Small intestine (tissue), 7 donors: ENCODE measurements at regions not wholly inside any gene's neighbourhood (a gene's known extent, or its start where the extent isn't known, plus 50 kb on each side); places are given as distances from the start of the nearest gene placed in this dataset.

Experiments
- DNase-seq, 2 donors: peaks; one replicate each; pipeline versions ENCODE4 v3.0.0 to v3.0.0-alpha.2; 2013
- FAIRE-seq: peaks from 2 replicates; lab custom pipeline; 2012; peaks lifted over from hg19 to GRCh38; lab: Jason Lieb, UNC
- H3K27ac ChIP-seq, 3 donors: one replicate each; pipeline ENCODE4 v1.5.1; 2013; ENCODE audit warnings: low read length in 2 of 3, mild to moderate bottlenecking in 2 of 3, control low read depth in 1 of 3, inconsistent platforms in 1 of 3, low read depth in 1 of 3, moderate library complexity in 1 of 3
- H3K27me3 ChIP-seq, 3 donors: one replicate each; pipeline ENCODE4 v1.6.1; 2013; ENCODE audit warnings: low read length in 3 of 3, inconsistent platforms in 1 of 3; ENCODE audit not compliant: control insufficient read depth in 3 of 3, insufficient read depth in 3 of 3
- H3K36me3 ChIP-seq, 3 donors: one replicate each; pipeline ENCODE4 v1.6.1; 2013; ENCODE audit warnings: low read length in 3 of 3, inconsistent platforms in 1 of 3, low read depth in 1 of 3, mild to moderate bottlenecking in 1 of 3, moderate library complexity in 1 of 3; ENCODE audit not compliant: control insufficient read depth in 3 of 3, insufficient read depth in 2 of 3
- H3K4me1 ChIP-seq, 3 donors: one replicate each; pipeline ENCODE4 v1.6.1; 2013; ENCODE audit warnings: low read length in 2 of 3, inconsistent platforms in 1 of 3, low read depth in 1 of 3, mild to moderate bottlenecking in 1 of 3, moderate library complexity in 1 of 3; ENCODE audit not compliant: control insufficient read depth in 3 of 3, insufficient read depth in 2 of 3
- H3K4me3 ChIP-seq, 3 donors: one replicate each; pipeline ENCODE4 v1.5.1; 2013; ENCODE audit warnings: low read length in 3 of 3, control low read depth in 1 of 3, inconsistent platforms in 1 of 3, low read depth in 1 of 3, mild to moderate bottlenecking in 1 of 3, moderate library complexity in 1 of 3
- H3K9me3 ChIP-seq, 2 donors: one replicate each; pipeline ENCODE4 v1.6.1; 2013; ENCODE audit warnings: low read depth in 1 of 2, low read length in 1 of 2; ENCODE audit not compliant: control insufficient read depth in 2 of 2, insufficient read depth in 1 of 2
- WGBS, 3 donors: extraction: QIAGEN DNeasy Blood & Tissue Kit; methylation state at CpG; one replicate each; pipeline ENCODE4 v1.1.7; 2013; 5-methylcytosine and 5-hydroxymethylcytosine counted together
- donor health status: healthy with polysubstance abuse.
- donor health status: control.
- donor health status: control.
- donor health status: Bipolar disorder and iron deficiency.
- donor health status: healthy.

GRCh38 chr2:2520401-2520811 is 189.3 kb upstream of the MYT1L start:
- Histone ChIP-seq H3K4me1 (no peaks in the 10 kb centered on the region), H3K9me3 (no peaks in the 10 kb centered on the region), H3K27me3 (no peaks in the 10 kb centered on the region), H3K27ac (no peak overlapping the region), H3K4me3 (no peak overlapping the region), H3K36me3 (no peaks in the 10 kb centered on the region)
- 73 to 81% (median 76%) methylated on average over 10 of the region's 10 CpGs for WGBS, 3 donors
- FAIRE-seq, result no peak
- no peak for DNase-seq

GRCh38 chr2:2519381-2519780 is 188.3 kb upstream of the MYT1L start:
- WGBS, 3 donors, result 33 to 64% (median 50%) methylated on average over 1 of the region's 1 CpG
- no peak overlapping the region for H3K27ac ChIP-seq
- DNase-seq (no peak), FAIRE-seq (no peak)
- H3K9me3 ChIP-seq, result no peaks in the 10 kb centered on the region
- no peaks in the 10 kb centered on the region for H3K27me3 ChIP-seq
- H3K4me1 ChIP-seq, result no peaks in the 10 kb centered on the region
- H3K36me3 ChIP-seq, result no peaks in the 10 kb centered on the region
- H3K4me3 ChIP-seq, result no peak overlapping the region

- FAIRE-seq (no peak), DNase-seq (no peak)
- Histone ChIP-seq H3K27me3 (no peaks in the 10 kb centered on the region), H3K9me3 (no peaks in the 10 kb centered on the region), H3K36me3 (no peaks in the 10 kb centered on the region), H3K27ac (no peak overlapping the region), H3K4me3 (no peak overlapping the region), H3K4me1 (no peaks in the 10 kb centered on the region)
- 75 to 78% (median 75%) methylated on average over 2 of the region's 2 CpGs for WGBS, 3 donors
Measured at GRCh38 chr2:2517399-2517798, 186.3 kb upstream of the MYT1L start.

GRCh38 chr2:2516386-2516785 is 185.3 kb upstream of the MYT1L start:
- no peak overlapping the region for H3K27ac ChIP-seq
- H3K27me3 ChIP-seq, result peaks cover 0 to 3% (median 0%) of the 10 kb centered on the region in 3 donors
- no peaks in the 10 kb centered on the region for H3K36me3 ChIP-seq
- H3K4me1 ChIP-seq, result no peaks in the 10 kb centered on the region
- DNase-seq (no peak), FAIRE-seq (no peak)
- WGBS, 3 donors, result 84 to 92% (median 87%) methylated on average over 14 of the region's 14 CpGs
- no peak overlapping the region for H3K4me3 ChIP-seq
- H3K9me3 ChIP-seq, result no peaks in the 10 kb centered on the region

- no peaks in the 10 kb centered on the region for H3K36me3 ChIP-seq
- H3K27me3 ChIP-seq, result peaks cover 0 to 3% (median 0%) of the 10 kb centered on the region in 3 donors
- H3K27ac ChIP-seq, result no peak overlapping the region
- WGBS, 3 donors, result 71 to 82% (median 76%) methylated on average over 10 of the region's 10 CpGs
- H3K4me1 ChIP-seq, result no peaks in the 10 kb centered on the region
- no peak overlapping the region for H3K4me3 ChIP-seq
- no peak for FAIRE-seq
- H3K9me3 ChIP-seq, result no peaks in the 10 kb centered on the region
- no peak for DNase-seq
Measured at GRCh38 chr2:2512931-2513330, 181.9 kb upstream of the MYT1L start.

GRCh38 chr2:2507417-2507997 is 176.4 kb upstream of the MYT1L start:
- 76 to 83% (median 82%) methylated on average over 20 of the region's 20 CpGs for WGBS, 3 donors
- FAIRE-seq, result no peak
- no peak for DNase-seq
- Histone ChIP-seq H3K4me3 (no peak overlapping the region), H3K4me1 (no peaks in the 10 kb centered on the region), H3K36me3 (no peaks in the 10 kb centered on the region), H3K27me3 (peaks cover 0 to 3% (median 0%) of the 10 kb centered on the region in 3 donors), H3K27ac (no peak overlapping the region), H3K9me3 (peaks cover 0 to 19% of the 10 kb centered on the region in 2 donors)

- Histone ChIP-seq H3K4me3 (no peak overlapping the region), H3K27me3 (no peaks in the 10 kb centered on the region), H3K9me3 (peaks cover 0 to 19% of the 10 kb centered on the region in 2 donors), H3K4me1 (no peaks in the 10 kb centered on the region), H3K27ac (no peak overlapping the region), H3K36me3 (no peaks in the 10 kb centered on the region)
- DNase-seq (no peak), FAIRE-seq (no peak)
- WGBS, 3 donors, result 86 to 91% (median 90%) methylated on average over 6 of the region's 6 CpGs
Measured at GRCh38 chr2:2506536-2506935, 175.5 kb upstream of the MYT1L start.

- no peaks in the 10 kb centered on the region for H3K36me3 ChIP-seq
- no peak for FAIRE-seq
- H3K4me1 ChIP-seq, result no peaks in the 10 kb centered on the region
- WGBS, 3 donors, result 76 to 81% (median 80%) methylated on average over 4 of the region's 4 CpGs
- no peaks in the 10 kb centered on the region for H3K27me3 ChIP-seq
- no peak for DNase-seq
- H3K27ac ChIP-seq, result no peak overlapping the region
- H3K4me3 ChIP-seq, result no peak overlapping the region
- peaks cover 0 to 19% of the 10 kb centered on the region in 2 donors for H3K9me3 ChIP-seq
Measured at GRCh38 chr2:2505604-2506003, 174.5 kb upstream of the MYT1L start.

GRCh38 chr2:2503864-2504418 is 172.9 kb upstream of the MYT1L start:
- Histone ChIP-seq H3K36me3 (no peaks in the 10 kb centered on the region), H3K4me3 (no peak overlapping the region), H3K27ac (no peak overlapping the region), H3K9me3 (peaks cover 0 to 19% of the 10 kb centered on the region in 2 donors), H3K4me1 (no peaks in the 10 kb centered on the region), H3K27me3 (no peaks in the 10 kb centered on the region)
- FAIRE-seq (no peak), DNase-seq (no peak)
- WGBS, 3 donors, result 72 to 79% (median 75%) methylated on average over 6 of the region's 6 CpGs
